Astrocyte of the spinal cord (primary cell): ENCODE measurements at regions not wholly inside any gene's neighbourhood (a gene's known extent, or its start where the extent isn't known, plus 50 kb on each side); places are given as distances from the start of the nearest gene placed in this dataset.

ENCODE experiments used
- DNase-seq: peaks from one replicate; pipeline ENCODE4 v3.0.0; 2011; ENCODE audit warnings: low read depth, low spot score
- H3K4me3 ChIP-seq: 2 replicates; pipeline ENCODE4 v1.5.1; 2011; ENCODE audit warnings: low read depth, mild to moderate bottlenecking, low read length, moderate library complexity
- in situ Hi-C: cut with HindIII; loops from 2 replicates; pipeline ENCODE4 v1.10.0; 2017; ENCODE audit warnings: low sequenced_read_pairs
- TF ChIP-seq, protein P1 (sequence below): IDR thresholded peaks from 2 replicates; pipeline ENCODE4 v1.5.1; 2012; ENCODE audit warnings: low read depth, mild to moderate bottlenecking, low read length, inconsistent platforms

DNA sequence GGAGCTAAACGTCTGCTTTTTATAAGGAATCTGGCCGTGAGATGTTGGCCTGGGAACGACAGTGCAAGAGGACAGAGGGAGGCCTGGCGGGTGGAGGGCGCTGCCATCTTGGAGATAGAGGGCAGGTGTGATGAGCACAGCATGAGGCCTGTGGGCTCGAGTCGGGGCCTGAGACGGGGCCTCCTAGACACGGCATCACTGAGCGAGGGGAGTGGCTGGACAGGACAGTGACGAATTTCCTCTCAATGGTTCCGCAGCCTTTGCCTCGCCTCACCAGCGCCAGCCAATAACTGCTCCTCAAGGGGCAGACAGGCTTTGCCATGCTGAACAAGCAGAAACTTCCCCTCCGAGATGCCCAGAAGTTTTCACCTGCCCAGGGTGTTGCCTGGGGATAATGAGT is 376.7 kb downstream of the THBS2 start:
- TF ChIP-seq, protein P1, sequence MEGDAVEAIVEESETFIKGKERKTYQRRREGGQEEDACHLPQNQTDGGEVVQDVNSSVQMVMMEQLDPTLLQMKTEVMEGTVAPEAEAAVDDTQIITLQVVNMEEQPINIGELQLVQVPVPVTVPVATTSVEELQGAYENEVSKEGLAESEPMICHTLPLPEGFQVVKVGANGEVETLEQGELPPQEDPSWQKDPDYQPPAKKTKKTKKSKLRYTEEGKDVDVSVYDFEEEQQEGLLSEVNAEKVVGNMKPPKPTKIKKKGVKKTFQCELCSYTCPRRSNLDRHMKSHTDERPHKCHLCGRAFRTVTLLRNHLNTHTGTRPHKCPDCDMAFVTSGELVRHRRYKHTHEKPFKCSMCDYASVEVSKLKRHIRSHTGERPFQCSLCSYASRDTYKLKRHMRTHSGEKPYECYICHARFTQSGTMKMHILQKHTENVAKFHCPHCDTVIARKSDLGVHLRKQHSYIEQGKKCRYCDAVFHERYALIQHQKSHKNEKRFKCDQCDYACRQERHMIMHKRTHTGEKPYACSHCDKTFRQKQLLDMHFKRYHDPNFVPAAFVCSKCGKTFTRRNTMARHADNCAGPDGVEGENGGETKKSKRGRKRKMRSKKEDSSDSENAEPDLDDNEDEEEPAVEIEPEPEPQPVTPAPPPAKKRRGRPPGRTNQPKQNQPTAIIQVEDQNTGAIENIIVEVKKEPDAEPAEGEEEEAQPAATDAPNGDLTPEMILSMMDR = no peak
- in situ Hi-C loops = no loop called here
- DNase-seq = no peak
- no peak overlapping the region for H3K4me3 ChIP-seq

DNA sequence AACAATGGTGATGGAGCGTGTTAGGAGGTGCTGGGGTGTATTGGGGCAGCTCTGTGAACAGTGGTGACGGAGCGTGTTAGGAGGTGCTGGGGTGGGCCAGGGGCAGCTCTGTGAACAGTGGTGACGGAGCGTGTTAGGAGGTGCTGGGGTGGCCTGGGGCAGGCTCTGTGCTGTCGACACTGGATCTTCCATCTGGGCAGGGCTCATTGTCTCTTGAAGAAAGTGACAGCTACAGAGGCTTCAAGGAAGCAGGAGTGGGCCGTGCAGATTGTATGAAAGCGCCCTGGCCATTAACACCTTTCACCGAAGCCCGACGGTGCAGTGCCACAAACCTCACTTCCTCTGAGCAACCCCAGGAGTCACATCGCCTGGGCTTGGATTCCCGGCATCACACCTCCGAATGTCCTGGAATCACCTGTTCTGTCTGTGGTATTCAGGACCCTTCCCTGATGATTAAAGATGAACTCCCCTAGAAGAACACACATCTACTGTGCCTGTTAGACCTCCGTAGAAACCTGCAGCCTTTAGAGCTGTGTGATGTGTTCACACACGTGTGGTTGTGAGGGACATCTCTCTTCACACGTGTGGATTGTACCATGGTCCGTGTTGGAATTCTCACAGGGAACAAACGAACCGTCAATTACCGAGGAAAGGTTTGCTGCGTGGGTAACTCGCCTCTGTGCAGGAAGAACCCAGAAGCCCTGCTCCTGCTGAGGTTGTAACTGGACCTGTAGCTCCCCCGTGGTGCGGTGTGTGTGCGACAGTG is 377.7 kb downstream of the THBS2 start:
- TF ChIP-seq, protein P1 = no peak
- in situ Hi-C loops = no loop called here
- no peak overlapping the region for H3K4me3 ChIP-seq
- DNase-seq = no peak

DNA sequence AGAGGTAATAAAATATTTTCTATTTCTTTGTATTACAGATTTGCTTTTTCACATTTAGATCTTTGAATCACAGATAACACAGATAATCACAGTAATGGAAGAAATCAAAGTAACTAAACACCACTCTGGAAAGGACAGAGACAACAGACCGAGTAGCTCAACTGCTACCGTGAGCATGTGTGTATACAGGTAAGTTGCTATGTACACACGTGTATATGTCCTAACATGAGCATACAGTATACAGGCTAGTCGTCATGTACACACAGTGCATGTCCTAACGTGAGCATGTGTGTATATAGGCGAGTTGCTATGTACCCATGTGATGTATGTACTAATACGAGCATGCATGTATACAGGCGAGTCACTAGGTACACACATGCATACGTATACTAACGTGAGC is 379.0 kb downstream of the THBS2 start:
- TF ChIP-seq, protein P1 = no peak
- DNase-seq = no peak
- in situ Hi-C loops = no loop called here
- no peak overlapping the region for H3K4me3 ChIP-seq

DNA sequence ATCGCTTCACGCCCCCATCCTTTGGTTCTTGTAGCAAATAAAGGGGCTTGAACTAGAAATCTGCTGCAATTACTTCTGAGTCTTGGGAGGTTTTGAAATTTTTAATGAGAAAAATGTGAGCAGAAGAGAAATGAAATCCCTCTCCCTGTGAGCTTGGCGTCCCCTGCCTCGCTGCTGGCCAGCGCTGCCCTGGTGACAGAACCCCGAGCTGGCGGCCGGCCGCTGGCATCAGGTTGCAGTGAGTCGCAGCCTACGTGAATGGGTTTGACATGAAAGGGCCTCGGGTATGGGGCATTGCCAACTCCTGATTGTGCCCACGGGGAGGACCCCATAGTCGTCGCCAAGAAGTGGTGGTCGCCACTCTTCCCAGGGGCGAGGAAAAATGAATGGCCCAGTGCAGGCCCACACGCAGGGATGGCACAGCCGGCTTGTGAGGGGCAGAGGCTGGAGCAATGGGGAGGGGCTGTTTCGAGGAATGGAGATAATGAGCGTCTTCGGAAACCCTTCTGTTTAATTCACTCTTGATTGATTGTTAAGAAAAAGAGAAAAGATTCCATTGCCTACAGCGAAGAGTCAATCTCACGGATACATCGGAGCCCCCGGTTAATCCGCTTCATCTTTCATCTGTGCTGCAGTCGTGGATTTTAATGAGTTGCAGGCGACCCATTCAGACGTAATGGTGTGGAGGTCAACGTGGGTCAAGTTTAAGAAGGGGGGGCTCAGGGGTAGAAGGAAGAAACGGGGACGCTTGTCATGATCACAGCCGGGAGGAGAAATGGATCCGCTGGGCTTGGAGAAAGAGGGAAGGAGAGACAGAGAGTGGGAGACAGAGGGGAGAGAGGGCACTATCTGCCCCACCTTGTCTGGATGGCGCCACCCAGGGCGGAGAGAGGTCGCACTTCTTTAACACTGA is 380.1 kb downstream of the THBS2 start:
- H3K4me3 ChIP-seq = no peak overlapping the region
- no peak for DNase-seq
- in situ Hi-C loops = no loop called here
- TF ChIP-seq, protein P1 = no peak

DNA sequence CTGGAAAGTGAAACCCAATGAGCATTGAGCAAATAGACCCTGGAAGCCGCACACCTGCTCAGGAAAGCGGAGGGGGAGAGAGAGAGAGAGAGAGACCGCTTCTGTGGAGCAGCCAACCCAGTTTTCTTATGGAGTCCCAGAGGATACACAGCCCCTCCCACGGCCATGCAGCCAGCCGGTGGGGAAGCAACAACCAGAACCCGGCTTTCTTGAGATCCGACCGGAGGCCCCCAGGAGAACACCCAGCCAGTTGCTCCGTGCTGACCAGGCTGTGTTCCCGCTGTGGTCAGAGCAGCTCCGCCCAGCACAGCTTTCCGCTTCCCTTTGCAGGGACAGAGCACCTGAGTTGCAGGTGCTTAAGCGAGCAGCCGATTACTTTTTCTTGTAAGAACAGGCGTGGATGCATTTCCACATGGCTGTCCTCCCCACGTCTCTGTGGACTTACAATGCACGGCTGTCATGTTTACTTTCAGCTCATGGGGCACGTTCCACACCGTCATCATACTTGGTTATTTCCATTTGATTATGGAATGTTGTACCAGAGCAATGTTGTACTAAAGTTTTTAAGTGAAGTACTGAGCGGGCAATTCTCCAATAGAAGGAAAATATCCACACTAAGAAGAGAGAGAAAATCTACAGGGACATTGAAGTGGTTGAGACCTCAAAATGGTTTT is 381.9 kb downstream of the THBS2 start:
- no peak overlapping the region for H3K4me3 ChIP-seq
- no peak for DNase-seq
- TF ChIP-seq, protein P1 = no peak
- in situ Hi-C loops = no loop called here

DNA sequence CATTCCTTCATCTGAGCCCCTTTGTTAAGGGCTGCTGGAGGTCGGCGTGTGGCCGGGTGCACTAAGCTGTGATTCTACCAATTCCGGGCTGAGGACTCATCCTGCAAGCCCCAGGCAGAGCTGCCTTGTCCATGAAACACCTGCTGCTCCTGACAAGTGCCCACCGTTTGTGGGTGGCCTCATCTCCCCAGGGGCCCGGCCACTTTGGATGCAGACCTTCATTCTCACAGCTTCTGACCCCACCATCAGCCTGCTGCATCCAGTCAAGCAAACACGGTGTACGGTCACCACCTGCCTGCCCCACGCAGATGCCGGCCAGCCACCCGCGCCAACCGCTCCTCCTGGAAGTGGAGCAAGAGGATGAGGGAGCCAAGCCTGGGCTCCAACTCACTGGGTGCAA is 382.7 kb downstream of the THBS2 start:
- in situ Hi-C loops = no loop called here
- no peak overlapping the region for H3K4me3 ChIP-seq
- no peak for DNase-seq
- TF ChIP-seq, protein P1 = no peak
